ENCODE measurements at regions not wholly inside any gene's neighbourhood (a gene's known extent, or its start where the extent isn't known, plus 50 kb on each side); places are given as distances from the start of the nearest gene placed in this dataset.

DNA sequence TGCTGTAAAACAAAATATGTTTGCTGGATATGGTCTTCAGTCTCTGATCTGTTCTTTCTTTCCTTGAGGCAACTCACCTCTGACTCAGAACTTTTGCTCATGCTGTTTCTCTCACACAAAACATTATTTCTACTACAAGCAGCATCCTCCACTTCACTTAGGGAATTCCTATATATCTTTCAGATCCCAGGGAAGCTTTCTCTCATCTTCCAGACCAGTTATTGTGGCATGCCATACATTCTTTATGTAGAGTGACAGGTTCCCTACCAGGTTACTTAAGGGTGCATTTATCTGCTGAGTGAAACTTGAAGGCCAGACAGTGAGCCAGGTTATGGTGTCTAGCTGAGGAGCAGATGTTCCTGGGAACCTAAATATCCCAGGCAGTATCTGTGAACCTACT, 1226.0 kb downstream of the CDH8 start:
- no peak for DNase-seq (ENCODE audit: low read depth)

GRCh38 chr16:60792437-60792836, 1243.8 kb downstream of the CDH8 start:
- no peak for DNase-seq (ENCODE audit: low read depth)

- peak; percentile 14 for DNase-seq (ENCODE audit: low read depth)
These were observed 1247.6 kb downstream of the CDH8 start for GRCh38 chr16:60788631-60789030.

GRCh38 chr16:60776281-60776680, 1260.0 kb downstream of the CDH8 start:
- DNase-seq (ENCODE audit: low read depth): no peak

DNA sequence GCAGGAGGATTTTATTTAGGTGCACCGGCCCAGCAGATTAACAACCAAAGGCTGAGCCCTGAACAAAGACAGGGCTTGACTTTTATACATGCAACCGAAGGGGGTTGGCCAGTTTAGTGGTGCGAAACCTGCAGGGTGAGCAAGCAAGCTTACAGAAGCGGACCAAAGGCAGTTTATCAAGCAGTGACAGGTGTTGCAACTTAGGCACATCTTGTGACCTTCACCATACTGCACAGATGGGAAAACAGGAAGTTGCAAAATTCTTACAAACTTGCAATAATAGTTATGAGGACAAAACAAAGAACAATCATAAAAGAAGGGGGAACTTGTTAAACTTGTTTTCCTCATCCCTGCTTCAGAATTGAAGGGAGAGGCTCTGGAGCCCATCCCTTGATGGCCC, 1265.1 kb downstream of the CDH8 start:
- DNase-seq (ENCODE audit: low read depth): no peak

GRCh38 chr16:60770384-60770783, 1265.9 kb downstream of the CDH8 start:
- DNase-seq (ENCODE audit: low read depth): peak; percentile 1

DNA sequence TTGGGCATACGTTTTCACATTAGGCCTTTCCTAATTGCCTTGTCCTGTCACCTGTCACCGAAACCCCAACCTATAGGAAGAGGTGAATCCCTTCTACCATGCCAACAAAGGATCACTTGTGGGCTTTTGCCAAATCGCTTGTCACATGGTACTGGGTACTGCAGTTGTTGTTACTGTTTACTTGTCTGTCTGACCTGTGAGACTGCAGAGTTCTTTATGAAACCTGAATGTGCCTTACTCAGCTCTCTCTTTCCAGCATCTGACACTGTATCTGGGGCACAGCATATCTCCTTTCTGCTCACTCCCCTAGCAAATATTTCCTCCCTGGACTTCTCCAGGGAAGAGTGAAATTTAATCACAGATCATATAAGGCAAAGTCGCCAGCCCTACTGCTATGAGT, 1272.4 kb downstream of the CDH8 start:
- no peak for DNase-seq (ENCODE audit: low read depth)

- no peak for DNase-seq (ENCODE audit: low read depth)
These were observed 1280.3 kb downstream of the CDH8 start for GRCh38 chr16:60755907-60756306.

DNA sequence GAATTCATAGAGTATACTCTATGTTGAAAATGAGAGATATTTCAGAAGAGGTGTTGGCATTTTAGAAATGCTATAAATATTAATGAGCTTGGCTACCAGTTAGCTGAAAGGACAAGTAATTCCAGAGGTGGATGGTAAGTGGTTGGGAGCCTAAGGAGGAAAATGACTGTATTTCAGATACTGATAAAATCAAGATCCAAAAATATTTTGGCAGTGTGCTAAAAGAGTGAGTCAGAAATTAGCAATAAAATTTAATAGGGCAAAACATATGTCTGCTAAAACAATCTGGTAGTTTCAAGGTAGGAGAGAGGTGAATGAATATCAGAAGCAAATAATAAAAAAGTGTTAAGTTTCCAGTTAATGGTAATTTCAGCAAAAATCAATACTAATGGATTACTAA, 1287.9 kb downstream of the CDH8 start:
- no peak for DNase-seq (ENCODE audit: low read depth)

DNA sequence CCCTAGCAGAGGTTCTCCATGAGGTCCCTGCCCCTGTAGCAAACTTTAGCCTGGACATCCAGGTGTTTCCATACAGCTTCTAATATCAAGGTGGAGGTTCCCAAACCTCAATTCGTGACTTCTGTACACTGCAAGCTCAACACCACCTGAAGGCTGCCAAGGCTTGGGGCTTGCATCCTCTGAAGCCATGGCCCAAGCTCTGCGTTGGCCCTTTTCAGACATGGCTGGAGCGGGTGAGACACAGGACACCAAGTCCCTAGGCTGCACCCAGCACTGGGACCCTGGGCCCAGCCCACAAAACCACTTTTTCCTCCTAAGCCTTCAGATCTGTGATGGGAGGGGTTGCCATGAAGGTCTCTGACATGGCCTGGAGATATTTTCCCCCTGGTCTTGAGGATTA, 1292.0 kb downstream of the CDH8 start:
- no peak for DNase-seq (ENCODE audit: low read depth)

DNA sequence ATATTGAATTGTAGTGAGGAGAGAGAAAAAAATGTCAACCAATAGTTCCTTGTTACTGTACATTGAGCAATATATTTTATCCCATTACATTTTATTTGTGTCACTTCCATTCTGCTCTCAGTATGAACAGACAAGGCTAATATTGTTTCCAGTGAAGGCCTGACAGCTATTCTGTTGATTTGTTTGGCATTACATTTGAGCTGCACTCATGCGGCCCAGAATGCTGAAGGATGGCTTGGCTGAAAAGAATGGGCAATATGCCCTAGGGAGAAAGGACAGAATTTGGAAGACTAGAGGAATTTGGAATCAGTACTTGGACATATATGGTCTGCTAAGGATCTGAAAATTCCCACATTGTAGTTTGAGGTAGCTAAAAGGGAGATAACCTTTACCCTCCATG, 1294.4 kb downstream of the CDH8 start:
- no peak for DNase-seq (ENCODE audit: low read depth)

- DNase-seq (ENCODE audit: low read depth): no peak
These were observed 1296.2 kb downstream of the CDH8 start for GRCh38 chr16:60739737-60740683.

DNA sequence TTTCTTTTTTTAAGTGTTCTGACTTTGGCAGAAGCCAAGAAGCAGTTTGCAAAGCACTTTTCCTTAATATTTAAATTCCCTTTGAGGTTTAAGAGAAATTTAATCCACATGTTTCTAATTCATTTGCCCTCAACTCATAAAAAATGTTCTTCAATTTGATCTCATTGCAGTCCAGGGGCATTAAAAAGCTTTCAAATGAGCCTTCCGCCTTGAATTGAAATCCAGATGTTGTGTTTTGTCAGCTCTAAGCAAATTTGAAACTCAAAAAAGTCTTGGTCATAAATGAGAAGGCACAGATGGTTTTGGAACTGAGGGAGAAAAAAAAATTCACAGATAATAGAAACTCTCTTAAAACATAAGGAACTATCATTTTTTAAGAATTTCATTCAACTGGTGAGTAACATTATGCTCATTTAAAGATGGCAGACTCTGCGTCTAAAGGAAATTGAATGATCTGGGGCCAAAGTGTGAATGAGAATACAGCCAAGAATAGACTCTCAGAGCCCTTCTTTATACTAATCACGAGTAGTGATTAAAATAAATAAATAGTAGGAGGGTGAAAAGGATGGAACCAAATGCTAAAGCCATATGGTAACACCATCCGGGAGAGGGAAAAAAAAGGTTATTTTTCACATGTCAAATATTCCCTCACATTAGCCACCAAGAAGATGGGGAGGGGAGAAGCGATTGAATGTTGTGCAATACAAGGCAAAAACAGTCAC, 1304.7 kb downstream of the CDH8 start:
- no peak for DNase-seq (ENCODE audit: low read depth)

DNA sequence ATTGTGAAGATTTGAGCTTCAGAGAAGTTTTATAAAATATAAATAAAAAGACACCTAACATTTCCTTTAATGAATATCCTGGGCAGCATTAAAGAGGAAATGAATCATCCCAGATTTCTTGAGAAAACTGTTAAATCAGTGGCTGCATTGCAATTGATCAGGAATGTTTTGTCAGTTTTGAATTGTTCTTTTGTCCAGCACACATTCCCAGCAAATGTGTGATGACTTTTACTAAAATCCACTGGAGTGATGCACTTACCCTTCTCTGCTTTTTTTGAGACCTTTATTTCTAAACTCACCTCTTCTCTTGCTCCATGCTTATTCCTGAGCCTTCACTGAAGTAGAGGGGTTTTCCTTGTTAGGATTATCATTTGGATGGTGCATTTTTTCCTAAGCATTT, 1307.2 kb downstream of the CDH8 start:
- DNase-seq (ENCODE audit: low read depth): peak; percentile 4

GRCh38 chr16:60727851-60728250, 1308.4 kb downstream of the CDH8 start:
- DNase-seq (ENCODE audit: low read depth): no peak

- no peak for DNase-seq (ENCODE audit: low read depth)
These were observed 1316.2 kb downstream of the CDH8 start for GRCh38 chr16:60720060-60720459.

GRCh38 chr16:60717808-60718207, 1318.4 kb downstream of the CDH8 start:
- no peak for DNase-seq (ENCODE audit: low read depth)

- DNase-seq (ENCODE audit: low read depth): no peak
These were observed 1324.1 kb downstream of the CDH8 start for GRCh38 chr16:60712144-60712543.

GRCh38 chr16:60704726-60705125, 1331.5 kb downstream of the CDH8 start:
- DNase-seq (ENCODE audit: low read depth): no peak

GRCh38 chr16:60703096-60703495, 1333.1 kb downstream of the CDH8 start:
- no peak for DNase-seq (ENCODE audit: low read depth)

GRCh38 chr16:60686824-60687223, 1349.4 kb downstream of the CDH8 start:
- DNase-seq (ENCODE audit: low read depth): no peak

DNA sequence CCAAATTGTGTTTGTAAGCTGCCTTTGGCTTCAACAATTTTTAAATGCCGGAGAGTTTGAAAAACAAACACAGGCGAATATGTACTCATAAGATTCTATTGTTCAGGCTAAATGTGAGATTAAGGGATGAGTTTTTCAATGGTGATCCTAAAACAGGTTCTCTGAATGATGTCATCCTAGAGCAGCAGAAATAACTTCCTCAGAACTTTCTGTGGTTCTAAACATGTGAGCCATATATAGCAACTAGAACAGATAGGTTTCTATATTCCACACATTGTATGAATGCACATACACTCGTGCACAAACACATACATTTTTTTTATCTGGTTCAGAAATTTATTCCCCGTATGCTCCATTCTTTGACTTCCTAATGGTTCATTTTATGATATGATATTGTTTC, 1352.2 kb downstream of the CDH8 start:
- DNase-seq (ENCODE audit: low read depth): no peak

- DNase-seq (ENCODE audit: low read depth): no peak
These were observed 1354.0 kb downstream of the CDH8 start for GRCh38 chr16:60682219-60682618.

Measured in iris pigment epithelial cell (primary cell).